GM12878 (cell line): ENCODE measurements at regions not wholly inside any gene's neighbourhood (a gene's known extent, or its start where the extent isn't known, plus 50 kb on each side); places are given as distances from the start of the nearest gene placed in this dataset.
A peak's percentile ranks its signal among the peaks of the same experiment; 100 is the strongest.

Experiments
- ATF7 ChIP-seq: fragments of 450-650 bp; IDR thresholded peaks from 2 replicates; pipeline ENCODE4 v1.6.1; 2016; ENCODE audit warnings: low read depth, mild to moderate bottlenecking
- CBX3 ChIP-seq: fragments of 200-600 bp; sonication (generic); IDR thresholded peaks from 2 replicates; pipeline ENCODE4 v1.6.1; 2016; ENCODE audit warnings: low read depth, borderline replicate concordance
- ETV6 ChIP-seq, 2 experiments: fragments of 450-650 bp in 1 of 2; IDR thresholded peaks in 1 of 2; conservative IDR thresholded peaks in 1 of 2; 2 replicates each; pipeline ENCODE4 v1.6.1; 2014; ENCODE audit warnings: antibody characterized with exemption in 1 of 2, borderline replicate concordance in 1 of 2, low read depth in 1 of 2, mild to moderate bottlenecking in 1 of 2, moderate library complexity in 1 of 2
- EZH2 ChIP-seq: IDR thresholded peaks from 2 replicates; pipeline ENCODE4 v1.6.1; 2012; ENCODE audit warnings: low read depth, mild to moderate bottlenecking, control low read depth, inconsistent platforms, low read length, borderline replicate concordance; ENCODE audit not compliant: control insufficient read depth
- FOXM1 ChIP-seq: IDR thresholded peaks from 2 replicates; pipeline ENCODE4 v1.6.1; 2012; ENCODE audit warnings: low read depth, mild to moderate bottlenecking, inconsistent platforms, low read length, moderate library complexity
- IKZF2 ChIP-seq, 2 experiments: fragments of 450-650 bp; IDR thresholded peaks; 2 replicates each; pipeline ENCODE4 v1.6.1; 2017; ENCODE audit warnings: mild to moderate bottlenecking in 2 of 2, moderate library complexity in 2 of 2
- JUNB ChIP-seq: IDR thresholded peaks from 2 replicates; pipeline ENCODE4 v1.6.1; 2016; ENCODE audit warnings: antibody characterized with exemption, mild to moderate bottlenecking
- NFXL1 ChIP-seq: fragments of 450-650 bp; IDR thresholded peaks from 2 replicates; pipeline ENCODE4 v1.6.1; 2017; ENCODE audit warnings: antibody characterized with exemption, mild to moderate bottlenecking, borderline replicate concordance
- SREBF1 ChIP-seq: IDR thresholded peaks from 2 replicates; pipeline ENCODE4 v1.6.1; 2012; ENCODE audit warnings: mild to moderate bottlenecking, low read length
- SREBF2 ChIP-seq: IDR thresholded peaks from 2 replicates; pipeline ENCODE4 v1.6.1; 2012; ENCODE audit warnings: mild to moderate bottlenecking, low read length
- SRF ChIP-seq, 2 experiments: IDR thresholded peaks; 2 replicates each; pipeline ENCODE4 v1.6.1; 2011; ENCODE audit warnings: low read depth in 2 of 2, low read length in 2 of 2, mild to moderate bottlenecking in 1 of 2, moderate library complexity in 1 of 2
- TBL1XR1 ChIP-seq: IDR thresholded peaks from 2 replicates; pipeline ENCODE4 v1.6.1; 2012; ENCODE audit warnings: low read depth, low read length, improper control_type of control experiment
- TCF7 ChIP-seq: IDR thresholded peaks from 2 replicates; pipeline ENCODE4 v1.6.1; 2014; ENCODE audit warnings: antibody characterized with exemption, borderline replicate concordance
- TF ChIP-seq, protein P1 (sequence below): fragments of 450-650 bp; formaldehyde crosslinking; IDR thresholded peaks from 2 replicates; pipeline ENCODE4 v1.5.0; 2022; ENCODE audit warnings: mild to moderate bottlenecking, missing genetic modification characterization
- TF ChIP-seq, protein P2 (sequence below): fragments of 450-650 bp; IDR thresholded peaks from 2 replicates; pipeline ENCODE4 v1.6.1; 2017; ENCODE audit warnings: mild to moderate bottlenecking, low read depth, inconsistent platforms; ENCODE audit not compliant: poor library complexity, severe bottlenecking
- TF ChIP-seq, protein P3 (sequence below): fragments of 450-650 bp; IDR thresholded peaks from 2 replicates; pipeline ENCODE4 v1.6.1; 2018; ENCODE audit warnings: mild to moderate bottlenecking, low read depth, moderate library complexity; ENCODE audit not compliant: partially characterized antibody
- TF ChIP-seq, protein P4 (sequence below): IDR thresholded peaks from 2 replicates; pipeline ENCODE4 v1.6.1; 2012; ENCODE audit warnings: low read length, inconsistent platforms
- TF ChIP-seq, protein P5 (sequence below): fragments of 450-650 bp; IDR thresholded peaks from 2 replicates; pipeline ENCODE4 v1.6.1; 2014; ENCODE audit warnings: mild to moderate bottlenecking

DNA sequence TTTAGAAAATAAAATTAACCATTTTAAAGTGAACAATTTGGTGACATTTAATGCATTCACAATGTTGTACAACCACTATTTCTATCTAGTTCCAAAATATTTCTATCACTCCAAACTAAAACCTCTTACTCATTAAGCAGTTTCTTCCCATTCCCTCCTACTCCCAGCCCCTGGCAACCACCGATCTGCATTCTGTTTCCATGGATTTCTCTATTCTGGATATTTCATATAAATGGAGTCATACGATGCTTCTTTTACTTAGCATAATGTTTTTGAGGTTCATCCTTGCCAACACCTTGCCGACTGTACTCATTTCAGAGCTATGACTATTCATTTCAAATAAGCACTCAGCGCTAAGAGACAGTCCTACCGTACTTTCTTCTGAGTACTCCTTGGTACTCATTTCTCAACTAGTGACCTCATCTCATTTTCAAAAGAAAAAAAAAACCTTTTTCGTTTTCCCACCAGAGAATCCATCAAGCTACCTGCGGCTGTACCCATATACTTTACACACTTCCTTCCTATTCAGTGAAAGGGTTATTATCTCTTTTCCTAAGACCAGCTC lies 259.2 kb downstream of the UTRN start (continued):
- TF ChIP-seq, protein P1, sequence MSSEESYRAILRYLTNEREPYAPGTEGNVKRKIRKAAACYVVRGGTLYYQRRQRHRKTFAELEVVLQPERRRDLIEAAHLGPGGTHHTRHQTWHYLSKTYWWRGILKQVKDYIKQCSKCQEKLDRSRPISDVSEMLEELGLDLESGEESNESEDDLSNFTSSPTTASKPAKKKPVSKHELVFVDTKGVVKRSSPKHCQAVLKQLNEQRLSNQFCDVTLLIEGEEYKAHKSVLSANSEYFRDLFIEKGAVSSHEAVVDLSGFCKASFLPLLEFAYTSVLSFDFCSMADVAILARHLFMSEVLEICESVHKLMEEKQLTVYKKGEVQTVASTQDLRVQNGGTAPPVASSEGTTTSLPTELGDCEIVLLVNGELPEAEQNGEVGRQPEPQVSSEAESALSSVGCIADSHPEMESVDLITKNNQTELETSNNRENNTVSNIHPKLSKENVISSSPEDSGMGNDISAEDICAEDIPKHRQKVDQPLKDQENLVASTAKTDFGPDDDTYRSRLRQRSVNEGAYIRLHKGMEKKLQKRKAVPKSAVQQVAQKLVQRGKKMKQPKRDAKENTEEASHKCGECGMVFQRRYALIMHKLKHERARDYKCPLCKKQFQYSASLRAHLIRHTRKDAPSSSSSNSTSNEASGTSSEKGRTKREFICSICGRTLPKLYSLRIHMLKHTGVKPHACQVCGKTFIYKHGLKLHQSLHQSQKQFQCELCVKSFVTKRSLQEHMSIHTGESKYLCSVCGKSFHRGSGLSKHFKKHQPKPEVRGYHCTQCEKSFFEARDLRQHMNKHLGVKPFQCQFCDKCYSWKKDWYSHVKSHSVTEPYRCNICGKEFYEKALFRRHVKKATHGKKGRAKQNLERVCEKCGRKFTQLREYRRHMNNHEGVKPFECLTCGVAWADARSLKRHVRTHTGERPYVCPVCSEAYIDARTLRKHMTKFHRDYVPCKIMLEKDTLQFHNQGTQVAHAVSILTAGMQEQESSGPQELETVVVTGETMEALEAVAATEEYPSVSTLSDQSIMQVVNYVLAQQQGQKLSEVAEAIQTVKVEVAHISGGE (CRISPR knock-in tag), result no peak
- TF ChIP-seq CBX3 (no peak), ATF7 (0 out of 2 replicates have a peak, but pooled peaks have one; percentile 11), NFXL1 (no peak), SREBF1 (no peak), TCF7 (0 out of 2 replicates have a peak, but pooled peaks have one; percentile 9), IKZF2 (IDR thresholded peaks at IDR 0.05) (no peak), FOXM1 (0 out of 2 replicates have a peak, but pooled peaks have one; percentile 21), JUNB (peak; percentile 91), TBL1XR1 (no peak), EZH2 (no peak), SRF (IDR thresholded peaks at IDR 0.05; ENCODE audit: low read depth in 2 of 2, low read length in 2 of 2) (0 out of 4 replicates have a peak, but pooled peaks of 1 of the 2 experiments have one; percentile 27), ETV6 (conservative IDR thresholded peaks at IDR 0.05 in 1 of 2, IDR thresholded peaks at IDR 0.05 in 1 of 2; ENCODE audit: borderline replicate concordance in 1 of 2, low read depth in 1 of 2) (0 out of 4 replicates have a peak, but pooled peaks of 1 of the 2 experiments have one; percentile 51), SREBF2 (no peak)
- TF ChIP-seq, protein P2, sequence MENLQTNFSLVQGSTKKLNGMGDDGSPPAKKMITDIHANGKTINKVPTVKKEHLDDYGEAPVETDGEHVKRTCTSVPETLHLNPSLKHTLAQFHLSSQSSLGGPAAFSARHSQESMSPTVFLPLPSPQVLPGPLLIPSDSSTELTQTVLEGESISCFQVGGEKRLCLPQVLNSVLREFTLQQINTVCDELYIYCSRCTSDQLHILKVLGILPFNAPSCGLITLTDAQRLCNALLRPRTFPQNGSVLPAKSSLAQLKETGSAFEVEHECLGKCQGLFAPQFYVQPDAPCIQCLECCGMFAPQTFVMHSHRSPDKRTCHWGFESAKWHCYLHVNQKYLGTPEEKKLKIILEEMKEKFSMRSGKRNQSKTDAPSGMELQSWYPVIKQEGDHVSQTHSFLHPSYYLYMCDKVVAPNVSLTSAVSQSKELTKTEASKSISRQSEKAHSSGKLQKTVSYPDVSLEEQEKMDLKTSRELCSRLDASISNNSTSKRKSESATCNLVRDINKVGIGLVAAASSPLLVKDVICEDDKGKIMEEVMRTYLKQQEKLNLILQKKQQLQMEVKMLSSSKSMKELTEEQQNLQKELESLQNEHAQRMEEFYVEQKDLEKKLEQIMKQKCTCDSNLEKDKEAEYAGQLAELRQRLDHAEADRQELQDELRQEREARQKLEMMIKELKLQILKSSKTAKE, result no peak
- TF ChIP-seq, protein P3, sequence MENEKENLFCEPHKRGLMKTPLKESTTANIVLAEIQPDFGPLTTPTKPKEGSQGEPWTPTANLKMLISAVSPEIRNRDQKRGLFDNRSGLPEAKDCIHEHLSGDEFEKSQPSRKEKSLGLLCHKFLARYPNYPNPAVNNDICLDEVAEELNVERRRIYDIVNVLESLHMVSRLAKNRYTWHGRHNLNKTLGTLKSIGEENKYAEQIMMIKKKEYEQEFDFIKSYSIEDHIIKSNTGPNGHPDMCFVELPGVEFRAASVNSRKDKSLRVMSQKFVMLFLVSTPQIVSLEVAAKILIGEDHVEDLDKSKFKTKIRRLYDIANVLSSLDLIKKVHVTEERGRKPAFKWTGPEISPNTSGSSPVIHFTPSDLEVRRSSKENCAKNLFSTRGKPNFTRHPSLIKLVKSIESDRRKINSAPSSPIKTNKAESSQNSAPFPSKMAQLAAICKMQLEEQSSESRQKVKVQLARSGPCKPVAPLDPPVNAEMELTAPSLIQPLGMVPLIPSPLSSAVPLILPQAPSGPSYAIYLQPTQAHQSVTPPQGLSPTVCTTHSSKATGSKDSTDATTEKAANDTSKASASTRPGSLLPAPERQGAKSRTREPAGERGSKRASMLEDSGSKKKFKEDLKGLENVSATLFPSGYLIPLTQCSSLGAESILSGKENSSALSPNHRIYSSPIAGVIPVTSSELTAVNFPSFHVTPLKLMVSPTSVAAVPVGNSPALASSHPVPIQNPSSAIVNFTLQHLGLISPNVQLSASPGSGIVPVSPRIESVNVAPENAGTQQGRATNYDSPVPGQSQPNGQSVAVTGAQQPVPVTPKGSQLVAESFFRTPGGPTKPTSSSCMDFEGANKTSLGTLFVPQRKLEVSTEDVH, result no peak
- TF ChIP-seq, protein P4, sequence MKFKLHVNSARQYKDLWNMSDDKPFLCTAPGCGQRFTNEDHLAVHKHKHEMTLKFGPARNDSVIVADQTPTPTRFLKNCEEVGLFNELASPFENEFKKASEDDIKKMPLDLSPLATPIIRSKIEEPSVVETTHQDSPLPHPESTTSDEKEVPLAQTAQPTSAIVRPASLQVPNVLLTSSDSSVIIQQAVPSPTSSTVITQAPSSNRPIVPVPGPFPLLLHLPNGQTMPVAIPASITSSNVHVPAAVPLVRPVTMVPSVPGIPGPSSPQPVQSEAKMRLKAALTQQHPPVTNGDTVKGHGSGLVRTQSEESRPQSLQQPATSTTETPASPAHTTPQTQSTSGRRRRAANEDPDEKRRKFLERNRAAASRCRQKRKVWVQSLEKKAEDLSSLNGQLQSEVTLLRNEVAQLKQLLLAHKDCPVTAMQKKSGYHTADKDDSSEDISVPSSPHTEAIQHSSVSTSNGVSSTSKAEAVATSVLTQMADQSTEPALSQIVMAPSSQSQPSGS, result peak; percentile 77
- TF ChIP-seq, protein P5, sequence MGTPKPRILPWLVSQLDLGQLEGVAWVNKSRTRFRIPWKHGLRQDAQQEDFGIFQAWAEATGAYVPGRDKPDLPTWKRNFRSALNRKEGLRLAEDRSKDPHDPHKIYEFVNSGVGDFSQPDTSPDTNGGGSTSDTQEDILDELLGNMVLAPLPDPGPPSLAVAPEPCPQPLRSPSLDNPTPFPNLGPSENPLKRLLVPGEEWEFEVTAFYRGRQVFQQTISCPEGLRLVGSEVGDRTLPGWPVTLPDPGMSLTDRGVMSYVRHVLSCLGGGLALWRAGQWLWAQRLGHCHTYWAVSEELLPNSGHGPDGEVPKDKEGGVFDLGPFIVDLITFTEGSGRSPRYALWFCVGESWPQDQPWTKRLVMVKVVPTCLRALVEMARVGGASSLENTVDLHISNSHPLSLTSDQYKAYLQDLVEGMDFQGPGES, result no peak
